ENCODE measurements at regions not wholly inside any gene's neighbourhood (a gene's known extent, or its start where the extent isn't known, plus 50 kb on each side); places are given as distances from the start of the nearest gene placed in this dataset.

- TF ChIP-seq POLR2A (IDR thresholded peaks at IDR 0.05) (no peak), CTCF (IDR thresholded peaks at IDR 0.05) (no peak)
These were observed 908.3 kb upstream of the ANO3 start for GRCh38 chr11:25423436-25424199.
